Retinal pigment epithelial cell (primary cell): ENCODE measurements at regions not wholly inside any gene's neighbourhood (a gene's known extent, or its start where the extent isn't known, plus 50 kb on each side); places are given as distances from the start of the nearest gene placed in this dataset.

Experiments
- DNase-seq: peaks from one replicate; pipeline ENCODE4 v3.0.0-alpha.2; 2010; ENCODE audit warnings: low read depth
- H3K4me3 ChIP-seq: 2 replicates; pipeline ENCODE4 v1.5.1; 2011; ENCODE audit warnings: mild to moderate bottlenecking, low read length, control low read depth, moderate library complexity
- TF ChIP-seq, protein P1 (sequence below): conservative IDR thresholded peaks from 2 replicates; pipeline ENCODE4 v1.5.1; 2011; ENCODE audit warnings: low read depth, low read length, control low read depth, inconsistent platforms

DNA sequence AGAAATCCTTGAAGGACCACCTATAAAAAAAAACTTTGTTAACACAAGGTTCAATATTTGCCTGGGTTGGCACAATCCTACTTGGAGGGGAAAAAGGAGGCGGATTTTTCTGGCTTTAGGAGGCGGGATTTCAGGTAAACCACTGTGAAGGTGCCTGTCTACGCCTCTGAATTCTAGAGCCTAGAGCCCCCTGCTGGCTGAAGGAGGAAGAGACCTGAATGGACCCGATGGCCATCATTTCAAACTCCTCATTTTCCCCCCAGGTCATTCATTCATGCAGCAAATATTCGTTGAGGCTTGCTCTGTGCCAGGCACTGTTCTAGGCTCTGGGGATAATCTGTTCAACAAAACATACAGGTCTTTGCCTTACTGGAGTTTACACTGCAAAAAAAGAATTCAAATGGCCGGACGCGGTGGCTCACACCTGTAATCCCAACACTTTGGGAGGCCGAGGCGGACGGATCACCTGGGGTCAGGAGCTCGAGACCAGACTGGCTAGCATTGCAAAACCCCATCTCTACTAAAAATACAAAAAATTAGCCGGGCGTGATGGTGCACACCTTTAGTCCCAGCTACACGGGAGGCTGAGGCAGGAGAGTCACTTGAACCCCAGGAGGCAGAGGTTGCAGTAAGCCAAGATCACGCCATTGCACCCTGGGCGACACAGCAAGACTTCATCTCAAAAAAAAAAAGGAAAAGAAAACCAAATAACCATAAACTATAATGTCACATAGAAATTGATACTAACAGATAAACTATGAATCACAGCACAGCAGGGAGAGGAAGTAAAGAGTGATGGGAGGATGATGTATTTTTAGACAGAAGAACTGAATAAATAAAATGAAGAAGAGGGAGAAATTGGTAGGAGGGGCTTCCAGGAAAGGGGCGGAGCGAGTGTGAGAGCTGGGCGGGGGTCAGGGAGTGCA, 90.1 kb upstream of the NFE2L3 start:
- TF ChIP-seq, protein P1, sequence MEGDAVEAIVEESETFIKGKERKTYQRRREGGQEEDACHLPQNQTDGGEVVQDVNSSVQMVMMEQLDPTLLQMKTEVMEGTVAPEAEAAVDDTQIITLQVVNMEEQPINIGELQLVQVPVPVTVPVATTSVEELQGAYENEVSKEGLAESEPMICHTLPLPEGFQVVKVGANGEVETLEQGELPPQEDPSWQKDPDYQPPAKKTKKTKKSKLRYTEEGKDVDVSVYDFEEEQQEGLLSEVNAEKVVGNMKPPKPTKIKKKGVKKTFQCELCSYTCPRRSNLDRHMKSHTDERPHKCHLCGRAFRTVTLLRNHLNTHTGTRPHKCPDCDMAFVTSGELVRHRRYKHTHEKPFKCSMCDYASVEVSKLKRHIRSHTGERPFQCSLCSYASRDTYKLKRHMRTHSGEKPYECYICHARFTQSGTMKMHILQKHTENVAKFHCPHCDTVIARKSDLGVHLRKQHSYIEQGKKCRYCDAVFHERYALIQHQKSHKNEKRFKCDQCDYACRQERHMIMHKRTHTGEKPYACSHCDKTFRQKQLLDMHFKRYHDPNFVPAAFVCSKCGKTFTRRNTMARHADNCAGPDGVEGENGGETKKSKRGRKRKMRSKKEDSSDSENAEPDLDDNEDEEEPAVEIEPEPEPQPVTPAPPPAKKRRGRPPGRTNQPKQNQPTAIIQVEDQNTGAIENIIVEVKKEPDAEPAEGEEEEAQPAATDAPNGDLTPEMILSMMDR, result peak; percentile 93
- H3K4me3 ChIP-seq, result no peak overlapping the region
- DNase-seq, result no peak

DNA sequence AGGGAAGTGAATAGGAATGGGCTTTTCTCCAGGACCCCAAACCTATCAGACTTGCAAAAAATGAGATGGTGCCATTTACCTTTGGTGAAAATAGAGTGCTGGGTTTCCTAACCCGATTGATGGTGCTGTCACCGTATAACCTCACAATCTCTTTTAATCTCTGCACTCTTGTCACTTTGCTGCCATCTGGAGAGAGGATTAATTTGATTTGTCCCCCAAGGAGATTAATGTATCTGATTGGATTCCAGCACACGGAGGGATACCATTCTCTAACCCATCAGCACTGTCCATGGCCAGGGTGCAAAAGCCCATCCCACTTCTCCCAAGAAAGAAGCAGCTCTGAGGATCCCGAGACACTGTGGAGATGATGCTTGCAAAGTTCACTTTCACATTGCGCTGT, 86.3 kb upstream of the NFE2L3 start:
- TF ChIP-seq, protein P1, result no peak
- DNase-seq, result no peak
- no peak overlapping the region for H3K4me3 ChIP-seq

DNA sequence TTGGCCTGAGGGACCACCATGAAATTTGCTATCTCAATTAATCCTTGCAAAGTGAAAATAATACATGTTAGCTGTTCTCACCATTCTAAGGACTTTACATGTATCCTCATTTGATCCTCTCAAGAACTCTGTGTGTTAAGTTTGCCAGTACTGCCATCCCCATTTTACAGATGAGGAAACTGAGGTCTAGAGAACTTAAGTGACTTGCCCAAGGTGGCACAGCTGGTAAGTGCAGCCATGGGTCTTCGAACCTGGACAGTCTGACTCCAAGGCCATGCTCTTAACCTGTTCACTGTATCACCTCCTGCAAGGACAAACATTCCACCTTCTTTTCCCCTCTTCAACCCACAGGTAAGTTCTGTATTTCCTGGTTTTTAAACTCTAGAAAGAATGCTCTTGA, 85.3 kb upstream of the NFE2L3 start:
- DNase-seq, result no peak
- no peak overlapping the region for H3K4me3 ChIP-seq
- TF ChIP-seq, protein P1, result no peak

DNA sequence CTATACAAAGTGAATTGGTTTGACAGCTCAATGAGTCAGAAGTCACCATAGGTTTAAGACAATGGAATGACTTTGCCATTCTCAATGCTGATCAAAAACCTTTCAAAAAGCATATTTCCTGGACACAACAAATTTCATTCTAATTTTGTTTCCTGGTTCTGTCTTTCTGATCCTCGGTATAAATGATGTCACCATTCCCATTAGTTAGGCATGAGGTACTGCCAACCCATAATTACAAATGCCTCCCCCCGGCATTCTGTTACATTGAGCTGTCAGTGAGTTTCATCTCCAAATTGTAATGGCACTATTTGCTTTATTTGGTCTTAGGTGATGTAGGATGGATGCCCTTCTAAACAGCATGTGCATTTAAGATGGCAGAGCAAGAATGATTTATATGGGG, 81.7 kb upstream of the NFE2L3 start:
- no peak overlapping the region for H3K4me3 ChIP-seq
- TF ChIP-seq, protein P1, result no peak
- no peak for DNase-seq

DNA sequence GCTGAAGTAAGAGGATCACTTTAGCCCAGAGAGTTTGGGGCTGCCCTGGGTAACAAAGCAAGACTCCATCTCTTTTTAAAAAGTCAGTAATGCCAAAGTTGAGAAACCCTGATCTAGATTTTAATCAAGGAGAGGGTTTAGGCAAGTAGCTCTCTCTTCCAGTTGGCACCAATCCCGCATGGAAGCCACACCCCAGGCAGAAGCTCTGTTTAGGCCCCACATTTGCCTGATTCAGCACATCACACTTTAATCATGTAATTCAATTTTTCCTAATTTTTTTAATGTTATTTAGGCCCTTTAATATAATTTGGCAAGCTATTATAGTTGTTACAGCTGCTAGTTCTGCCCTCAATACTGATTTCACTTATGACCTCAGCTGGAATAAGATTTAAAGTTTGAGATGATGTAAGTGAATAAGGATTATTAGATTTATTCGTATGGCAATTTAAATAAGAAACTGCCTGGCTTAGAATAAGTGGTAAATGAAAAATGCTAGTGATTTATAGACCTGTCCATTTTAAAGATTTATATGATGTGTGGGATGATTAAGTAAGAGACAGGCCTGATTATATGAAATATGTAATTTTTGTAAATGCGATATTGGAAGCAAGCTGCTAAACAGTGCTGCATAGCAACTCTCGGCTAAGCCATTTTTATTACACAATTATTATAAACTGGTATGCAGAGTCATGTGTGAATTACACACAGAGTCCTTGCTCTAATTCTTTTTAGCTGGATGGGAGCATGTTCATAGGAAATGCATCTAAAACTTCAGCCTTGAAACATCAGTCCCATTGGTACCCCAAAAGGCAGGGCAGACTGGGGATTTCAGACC, 80.2 kb upstream of the NFE2L3 start:
- H3K4me3 ChIP-seq, result no peak overlapping the region
- DNase-seq, result no peak
- TF ChIP-seq, protein P1, result no peak

DNA sequence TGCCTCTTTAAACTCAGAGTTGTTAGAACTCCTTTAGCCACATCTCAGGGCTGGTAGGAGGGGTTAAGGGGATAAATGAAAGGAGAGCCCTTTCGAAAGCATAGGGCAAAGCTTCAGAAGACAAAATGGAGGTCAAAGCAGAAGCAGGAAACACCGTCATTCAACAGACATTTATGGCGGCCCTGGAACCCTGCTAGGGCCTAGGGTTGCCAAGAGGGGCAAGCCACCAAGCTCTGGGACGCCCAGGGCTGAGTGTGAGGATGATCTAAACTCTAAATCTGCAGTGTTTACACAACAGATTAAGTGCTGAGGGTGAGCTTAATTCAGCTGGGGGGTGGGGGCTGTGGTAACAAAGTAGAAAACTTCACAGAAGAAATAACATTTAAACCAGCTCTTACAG, 79.0 kb upstream of the NFE2L3 start:
- DNase-seq, result no peak
- no peak overlapping the region for H3K4me3 ChIP-seq
- TF ChIP-seq, protein P1, result no peak
